NCI-H2081 treated with DMSO at 0.1 percent for 48 hours (cell line): ENCODE measurements at regions not wholly inside any gene's neighbourhood (a gene's known extent, or its start where the extent isn't known, plus 50 kb on each side); places are given as distances from the start of the nearest gene placed in this dataset.

Experiments
- DNase-seq: peaks from one replicate; lab custom pipeline; 2025; lab: John Stamatoyannopoulos, UW

GRCh38 chr5:34486160-34486848 is 169.8 kb upstream of the RAI14 start:
- DNase-seq, result peak; percentile 93

GRCh38 chr5:34486849-34487158 is 169.3 kb upstream of the RAI14 start:
- no peak for DNase-seq

- DNase-seq, result no peak
These were observed 168.8 kb upstream of the RAI14 start for GRCh38 chr5:34487159-34487879.

- DNase-seq, result no peak
These were observed 168.2 kb upstream of the RAI14 start for GRCh38 chr5:34487956-34488355.

GRCh38 chr5:34488984-34489383 is 167.1 kb upstream of the RAI14 start:
- DNase-seq, result no peak

GRCh38 chr5:34490506-34491250 is 165.4 kb upstream of the RAI14 start:
- DNase-seq, result no peak

GRCh38 chr5:34491251-34491620 is 164.9 kb upstream of the RAI14 start:
- DNase-seq, result no peak

- DNase-seq, result no peak
These were observed 161.9 kb upstream of the RAI14 start for GRCh38 chr5:34494111-34494755.

GRCh38 chr5:34495178-34495577 is 160.9 kb upstream of the RAI14 start:
- DNase-seq, result no peak

- DNase-seq, result no peak
These were observed 159.9 kb upstream of the RAI14 start for GRCh38 chr5:34496260-34496691.

- DNase-seq, result no peak
These were observed 159.2 kb upstream of the RAI14 start for GRCh38 chr5:34496701-34497469.

- no peak for DNase-seq
These were observed 158.7 kb upstream of the RAI14 start for GRCh38 chr5:34497470-34497808.

GRCh38 chr5:34498572-34498971 is 157.6 kb upstream of the RAI14 start:
- DNase-seq, result no peak

- no peak for DNase-seq
These were observed 157.0 kb upstream of the RAI14 start for GRCh38 chr5:34499001-34499734.

- DNase-seq, result no peak
These were observed 155.8 kb upstream of the RAI14 start for GRCh38 chr5:34500236-34500847.

- DNase-seq, result no peak
These were observed 155.1 kb upstream of the RAI14 start for GRCh38 chr5:34501016-34501415.

GRCh38 chr5:34501840-34502239 is 154.3 kb upstream of the RAI14 start:
- DNase-seq, result no peak

- DNase-seq, result no peak
These were observed 153.5 kb upstream of the RAI14 start for GRCh38 chr5:34502581-34502980.

- no peak for DNase-seq
These were observed 152.5 kb upstream of the RAI14 start for GRCh38 chr5:34503379-34504253.

- no peak for DNase-seq
These were observed 151.2 kb upstream of the RAI14 start for GRCh38 chr5:34504967-34505366.
